HG03457 (cell line): ENCODE measurements at regions not wholly inside any gene's neighbourhood (a gene's known extent, or its start where the extent isn't known, plus 50 kb on each side); places are given as distances from the start of the nearest gene placed in this dataset.

Experiments
- ATAC-seq: cut with Tn5 transposase; IDR thresholded peaks from one replicate; pipeline ENCODE4 v1.9.1; 2021; ENCODE audit warnings: moderate number of reproducible peaks; ENCODE audit not compliant: unreplicated experiment

GRCh38 chr3:161794551-161794950 is 297.9 kb downstream of the OTOL1 start:
- no peak for ATAC-seq

DNA sequence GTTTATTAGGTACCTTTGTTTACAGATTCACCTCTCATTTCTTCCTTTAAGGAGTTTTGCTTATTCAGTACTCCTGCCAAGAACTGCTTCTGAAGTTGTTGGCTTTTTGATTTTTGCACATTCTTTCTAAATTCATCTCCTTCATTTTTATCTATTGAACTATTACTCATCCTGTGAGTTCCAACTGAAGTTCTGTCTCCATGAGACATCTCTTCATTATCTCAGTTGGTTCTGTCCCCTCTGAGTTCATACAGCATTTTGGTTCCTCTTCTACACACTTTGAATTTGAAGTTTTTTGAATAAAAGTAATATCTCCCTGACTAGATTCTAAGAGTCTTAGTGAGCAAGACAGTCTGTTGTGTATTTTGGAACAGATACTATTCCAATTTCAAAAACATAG is 299.7 kb downstream of the OTOL1 start:
- no peak for ATAC-seq

DNA sequence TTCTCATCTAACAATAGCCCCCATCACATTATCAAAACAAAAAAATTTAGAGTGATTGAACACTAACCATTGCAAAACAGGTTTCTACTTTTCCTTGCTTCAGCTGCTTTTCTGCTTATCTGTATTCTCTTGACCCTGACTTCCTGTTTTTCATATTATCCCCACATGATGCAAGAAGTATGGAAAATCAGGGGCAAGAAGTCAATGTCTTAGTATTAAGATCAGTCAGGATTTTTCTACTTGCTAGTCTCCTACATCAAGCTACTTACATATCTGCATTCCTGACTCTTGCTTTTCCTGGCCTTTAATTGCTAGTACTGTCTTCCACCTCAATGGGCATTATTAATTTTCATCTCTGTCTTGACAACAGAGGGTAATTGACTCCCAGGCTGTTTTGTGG is 300.2 kb downstream of the OTOL1 start:
- ATAC-seq = no peak

- ATAC-seq = no peak
These were observed 301.4 kb downstream of the OTOL1 start for GRCh38 chr3:161798016-161798415.

DNA sequence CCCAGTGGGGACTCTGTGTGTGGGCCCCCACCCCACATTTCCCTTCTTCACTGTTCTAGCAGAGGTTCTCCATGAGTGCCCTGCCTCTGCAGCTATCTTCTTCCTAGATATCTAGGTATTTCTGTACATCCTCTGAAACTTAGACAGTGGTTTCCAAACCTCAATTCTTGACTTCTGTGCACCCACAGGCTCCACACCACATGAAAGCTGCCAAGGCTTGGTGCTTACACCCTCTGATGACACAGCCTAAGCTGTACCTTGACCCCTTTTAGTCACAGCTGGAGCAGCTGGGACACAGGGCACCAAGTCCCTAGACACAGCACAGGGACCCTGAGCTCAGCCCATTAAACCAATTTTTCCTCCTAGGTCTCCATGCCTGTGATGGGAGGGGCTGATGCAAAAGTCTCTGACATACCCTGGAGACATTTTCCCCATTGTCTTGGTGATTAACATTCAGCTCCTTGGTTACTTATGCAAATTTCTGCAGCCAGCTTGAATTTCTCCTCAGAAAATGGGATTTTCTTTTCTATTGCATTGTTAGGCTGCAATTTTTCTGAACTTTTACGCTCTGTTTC is 304.5 kb downstream of the OTOL1 start:
- ATAC-seq = no peak

- ATAC-seq = no peak
These were observed 321.5 kb downstream of the OTOL1 start for GRCh38 chr3:161818106-161818505.

DNA sequence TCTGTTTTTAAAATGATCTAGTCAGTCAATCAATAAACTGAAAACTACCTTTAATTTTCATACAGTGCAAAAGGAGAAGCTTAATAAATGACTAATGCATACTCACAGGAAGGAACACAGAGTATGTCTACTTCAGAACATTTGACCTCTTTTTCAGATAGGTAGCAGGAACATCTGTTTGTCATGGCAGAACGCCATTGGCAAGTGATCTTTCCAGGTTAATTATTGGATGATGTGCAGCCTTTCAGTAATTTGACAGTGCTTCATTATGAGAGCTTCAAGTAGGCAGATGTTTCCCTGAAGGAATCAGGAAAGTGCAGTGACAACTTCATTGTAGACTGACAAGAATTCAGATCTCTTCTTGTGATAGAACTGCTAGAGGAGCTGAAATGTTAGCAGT is 325.0 kb downstream of the OTOL1 start:
- ATAC-seq = peak; percentile 74

- no peak for ATAC-seq
These were observed 325.7 kb downstream of the OTOL1 start for GRCh38 chr3:161822291-161822690.

GRCh38 chr3:161823910-161824309 is 327.3 kb downstream of the OTOL1 start:
- ATAC-seq = no peak

- ATAC-seq = no peak
These were observed 341.4 kb downstream of the OTOL1 start for GRCh38 chr3:161838021-161838420.

GRCh38 chr3:161848376-161848775 is 351.8 kb downstream of the OTOL1 start:
- no peak for ATAC-seq

GRCh38 chr3:161851941-161852566 is 355.4 kb downstream of the OTOL1 start:
- ATAC-seq = peak; percentile 88

GRCh38 chr3:161852744-161853143 is 356.1 kb downstream of the OTOL1 start:
- ATAC-seq = no peak

GRCh38 chr3:161854232-161854771 is 357.7 kb downstream of the OTOL1 start:
- no peak for ATAC-seq

DNA sequence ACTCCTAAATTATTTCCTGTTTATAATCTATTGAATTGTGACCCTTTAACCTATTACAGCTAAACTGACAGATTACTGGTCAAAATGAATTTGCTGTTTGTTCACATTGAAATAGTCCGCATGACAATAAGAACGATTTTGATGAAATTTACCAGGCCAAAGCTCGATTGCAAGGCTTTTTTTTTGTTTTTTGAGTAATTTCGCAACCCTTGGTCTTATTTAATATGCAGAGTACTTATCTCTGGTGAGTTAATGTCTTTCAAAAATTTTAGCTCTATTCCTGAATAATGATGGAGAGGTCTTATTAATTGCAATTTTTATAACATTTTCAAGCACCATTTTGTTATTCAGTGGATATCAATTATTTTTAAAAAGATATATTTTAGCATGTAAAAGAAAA is 362.4 kb downstream of the OTOL1 start:
- no peak for ATAC-seq

DNA sequence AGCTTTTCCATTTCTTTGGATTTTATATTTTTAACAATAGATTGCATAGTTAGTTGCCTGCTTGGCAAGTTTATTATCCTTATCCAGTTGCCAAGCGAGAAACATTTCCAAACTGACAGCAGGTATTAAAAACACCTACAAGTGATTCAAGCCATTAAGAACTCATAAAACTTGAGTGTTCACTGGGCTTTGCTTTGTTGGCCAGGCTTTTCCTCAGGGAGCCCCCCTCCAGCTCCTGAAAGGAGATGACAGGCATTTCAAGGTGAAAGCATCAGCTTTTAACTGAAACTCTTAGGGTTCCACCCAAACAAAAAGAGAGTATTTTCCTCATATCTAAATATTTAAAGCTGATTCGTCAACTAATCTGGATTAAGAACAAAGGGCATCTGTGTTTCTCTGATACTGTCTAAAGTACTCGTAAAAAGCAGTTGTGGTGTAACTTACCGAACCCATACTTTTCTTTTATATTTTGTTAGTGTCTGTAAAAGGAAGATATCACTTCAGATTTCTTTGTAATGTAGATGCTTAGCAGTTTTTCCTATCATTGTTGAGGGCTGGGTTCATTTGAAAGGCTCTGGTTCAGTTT is 363.4 kb downstream of the OTOL1 start:
- no peak for ATAC-seq

GRCh38 chr3:161863775-161864174 is 367.2 kb downstream of the OTOL1 start:
- ATAC-seq = no peak

- ATAC-seq = no peak
These were observed 369.6 kb downstream of the OTOL1 start for GRCh38 chr3:161866176-161866575.

DNA sequence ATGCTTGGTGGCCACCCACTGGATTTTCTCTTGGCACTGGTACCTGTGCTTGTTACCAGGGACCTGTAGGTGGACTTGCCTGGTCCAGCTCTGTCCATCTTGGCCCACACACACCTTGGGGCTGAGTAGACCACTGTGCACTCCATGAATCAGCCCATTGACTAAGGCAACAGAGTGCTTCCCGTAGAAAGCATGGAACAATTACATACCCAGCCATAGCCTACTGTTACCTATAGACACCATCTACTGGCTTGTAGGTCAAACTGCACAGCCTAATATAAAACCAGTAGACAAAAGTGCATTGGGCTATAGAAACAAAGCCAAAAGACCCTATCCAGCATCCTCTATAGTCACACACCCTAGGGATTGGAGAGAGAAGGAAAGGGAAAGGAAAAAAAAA is 378.9 kb downstream of the OTOL1 start:
- ATAC-seq = no peak

- ATAC-seq = no peak
These were observed 382.9 kb downstream of the OTOL1 start for GRCh38 chr3:161879470-161879869.

DNA sequence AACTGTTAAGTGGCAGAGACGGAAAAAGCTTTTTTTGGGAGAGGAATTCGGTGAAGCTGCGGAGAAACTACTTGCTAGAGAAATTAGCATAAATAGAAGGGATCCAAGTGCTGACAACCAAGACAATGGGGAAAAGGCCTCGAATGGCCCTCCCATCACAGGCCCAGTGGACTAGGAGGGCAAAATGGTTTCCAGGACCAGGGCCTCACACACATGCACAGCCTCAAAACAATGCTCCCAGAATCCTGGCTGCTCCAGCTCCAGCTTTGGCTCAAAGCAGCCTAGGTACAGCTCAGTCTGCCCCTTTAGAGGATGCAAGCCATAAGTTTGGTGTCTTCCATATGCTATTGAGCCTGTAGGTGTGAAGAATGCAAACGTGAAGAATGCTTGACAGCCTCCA is 388.2 kb downstream of the OTOL1 start:
- ATAC-seq = no peak

DNA sequence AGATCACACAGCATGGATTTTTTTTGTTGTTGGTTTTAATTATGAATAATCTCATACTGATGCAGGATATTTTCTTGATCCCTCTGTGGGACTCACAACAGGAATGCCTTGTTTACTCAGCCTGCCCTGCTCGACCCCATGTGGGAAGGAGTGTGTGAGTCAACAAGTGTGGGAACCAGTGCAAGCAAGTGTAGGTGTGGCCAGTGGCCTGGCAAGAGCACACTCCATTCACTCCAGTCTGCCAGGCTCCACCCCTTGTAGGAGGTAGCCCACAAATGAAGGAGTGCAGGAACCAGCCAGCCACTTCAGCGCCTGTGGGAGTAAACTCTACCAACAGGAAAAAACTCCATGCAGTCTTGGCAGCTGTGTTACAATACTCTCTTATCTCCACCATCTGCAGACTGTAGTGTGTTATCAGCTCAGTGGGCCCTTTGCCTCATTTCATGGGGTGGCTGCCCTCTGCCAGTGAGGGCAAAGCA is 393.6 kb downstream of the OTOL1 start:
- ATAC-seq = no peak
